ENCODE measurements at regions not wholly inside any gene's neighbourhood (a gene's known extent, or its start where the extent isn't known, plus 50 kb on each side); places are given as distances from the start of the nearest gene placed in this dataset.
A peak's percentile ranks its signal among the peaks of the same experiment; 100 is the strongest.

- Mint-ChIP-seq H3K27me3 (ENCODE audit: insufficient read depth, unreplicated experiment) (no peaks in the 10 kb centered on the region), H3K4me1 (ENCODE audit: insufficient read depth, unreplicated experiment) (peaks cover 6% of the 10 kb centered on the region), H3K4me3 (ENCODE audit: unreplicated experiment) (no peak overlapping the region), H3K9me3 (ENCODE audit: unreplicated experiment) (no peaks in the 10 kb centered on the region), H3K27ac (ENCODE audit: low read depth, unreplicated experiment) (no peak overlapping the region), H3K36me3 (ENCODE audit: insufficient read depth, unreplicated experiment) (no peaks in the 10 kb centered on the region)
- ChIA-PET POLR2A (no interaction called here), CTCF (interaction anchor here (0.7 kb wide), 2 partner anchors 888 to 1084 kb away, joined by 3 read pairs; no protein-coding TSS in a partner anchor)
- BruUV-seq (replicated peaks), result no TSS peak
- DNase-seq (ENCODE audit: unreplicated experiment), result no peak
- intact Hi-C loops (cut with micrococcal nuclease), result no loop called here
- TF ChIP-seq, protein P1, sequence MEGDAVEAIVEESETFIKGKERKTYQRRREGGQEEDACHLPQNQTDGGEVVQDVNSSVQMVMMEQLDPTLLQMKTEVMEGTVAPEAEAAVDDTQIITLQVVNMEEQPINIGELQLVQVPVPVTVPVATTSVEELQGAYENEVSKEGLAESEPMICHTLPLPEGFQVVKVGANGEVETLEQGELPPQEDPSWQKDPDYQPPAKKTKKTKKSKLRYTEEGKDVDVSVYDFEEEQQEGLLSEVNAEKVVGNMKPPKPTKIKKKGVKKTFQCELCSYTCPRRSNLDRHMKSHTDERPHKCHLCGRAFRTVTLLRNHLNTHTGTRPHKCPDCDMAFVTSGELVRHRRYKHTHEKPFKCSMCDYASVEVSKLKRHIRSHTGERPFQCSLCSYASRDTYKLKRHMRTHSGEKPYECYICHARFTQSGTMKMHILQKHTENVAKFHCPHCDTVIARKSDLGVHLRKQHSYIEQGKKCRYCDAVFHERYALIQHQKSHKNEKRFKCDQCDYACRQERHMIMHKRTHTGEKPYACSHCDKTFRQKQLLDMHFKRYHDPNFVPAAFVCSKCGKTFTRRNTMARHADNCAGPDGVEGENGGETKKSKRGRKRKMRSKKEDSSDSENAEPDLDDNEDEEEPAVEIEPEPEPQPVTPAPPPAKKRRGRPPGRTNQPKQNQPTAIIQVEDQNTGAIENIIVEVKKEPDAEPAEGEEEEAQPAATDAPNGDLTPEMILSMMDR (IDR thresholded peaks at IDR 0.05; ENCODE audit: unreplicated experiment), result no peak
Measured at GRCh38 chr17:70610161-70610560, 440.8 kb downstream of the KCNJ2 start.

DNA sequence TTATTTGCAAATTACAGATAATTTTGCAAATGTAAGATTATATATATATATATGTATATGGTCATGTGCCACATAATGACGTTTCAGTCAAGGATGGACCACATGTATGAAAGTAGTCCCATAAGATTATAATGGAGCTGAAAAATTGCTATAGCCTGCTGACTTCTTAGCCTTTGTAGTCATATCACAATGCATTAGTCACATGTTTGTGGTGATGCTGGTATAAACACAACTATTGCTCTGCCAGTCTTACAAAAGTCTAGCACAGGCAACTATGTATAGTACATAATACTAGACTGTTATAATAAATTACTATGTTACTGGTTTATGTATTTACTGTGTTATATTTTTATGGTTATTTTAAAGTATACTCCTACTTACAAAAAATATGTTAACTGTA, 444.3 kb downstream of the KCNJ2 start:
- Mint-ChIP-seq H3K4me3 (ENCODE audit: unreplicated experiment) (no peak overlapping the region), H3K27ac (ENCODE audit: low read depth, unreplicated experiment) (no peak overlapping the region), H3K36me3 (ENCODE audit: insufficient read depth, unreplicated experiment) (no peaks in the 10 kb centered on the region), H3K27me3 (ENCODE audit: insufficient read depth, unreplicated experiment) (no peaks in the 10 kb centered on the region), H3K4me1 (ENCODE audit: insufficient read depth, unreplicated experiment) (peaks cover 2% of the 10 kb centered on the region), H3K9me3 (ENCODE audit: unreplicated experiment) (no peaks in the 10 kb centered on the region)
- ChIA-PET POLR2A (no interaction called here), CTCF (no interaction called here)
- TF ChIP-seq, protein P1 (IDR thresholded peaks at IDR 0.05; ENCODE audit: unreplicated experiment), result no peak
- intact Hi-C loops (cut with micrococcal nuclease), result no loop called here
- no TSS peak for BruUV-seq (replicated peaks)
- DNase-seq (ENCODE audit: unreplicated experiment), result no peak

DNA sequence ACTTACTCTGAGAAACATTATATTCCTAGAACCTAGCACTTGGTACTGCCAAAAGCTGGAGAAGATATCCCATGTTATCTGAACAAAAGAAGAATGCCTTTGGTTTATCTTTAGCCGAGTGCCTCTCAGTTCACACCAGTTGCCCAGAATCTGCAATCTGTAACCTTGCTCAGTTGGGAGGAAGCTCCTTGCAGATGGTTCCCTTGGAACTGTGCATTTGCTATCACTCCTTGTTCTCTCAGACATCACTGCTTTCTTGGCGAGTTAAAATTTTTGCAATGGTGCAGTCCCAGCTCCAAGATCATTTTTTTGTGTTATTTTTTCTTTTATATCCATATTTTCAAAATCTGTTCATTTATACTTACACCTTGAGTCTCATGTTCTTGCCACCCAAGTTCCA, 446.5 kb downstream of the KCNJ2 start:
- Mint-ChIP-seq H3K4me1 (ENCODE audit: insufficient read depth, unreplicated experiment) (peaks cover 6% of the 10 kb centered on the region), H3K27ac (ENCODE audit: low read depth, unreplicated experiment) (no peak overlapping the region), H3K36me3 (ENCODE audit: insufficient read depth, unreplicated experiment) (no peaks in the 10 kb centered on the region), H3K27me3 (ENCODE audit: insufficient read depth, unreplicated experiment) (no peaks in the 10 kb centered on the region), H3K4me3 (ENCODE audit: unreplicated experiment) (no peak overlapping the region), H3K9me3 (ENCODE audit: unreplicated experiment) (no peaks in the 10 kb centered on the region)
- BruUV-seq (replicated peaks), result no TSS peak
- intact Hi-C loops (cut with micrococcal nuclease), result no loop called here
- TF ChIP-seq, protein P1 (IDR thresholded peaks at IDR 0.05; ENCODE audit: unreplicated experiment), result no peak
- CTCF ChIA-PET, result no interaction called here
- POLR2A ChIA-PET, result no interaction called here
- DNase-seq (ENCODE audit: unreplicated experiment), result no peak

GRCh38 chr17:70618641-70619040, 449.3 kb downstream of the KCNJ2 start:
- no TSS peak for BruUV-seq (replicated peaks)
- intact Hi-C loops (cut with micrococcal nuclease), result no loop called here
- POLR2A ChIA-PET, result no interaction called here
- Mint-ChIP-seq H3K4me1 (ENCODE audit: insufficient read depth, unreplicated experiment) (peaks cover 6% of the 10 kb centered on the region), H3K4me3 (ENCODE audit: unreplicated experiment) (no peak overlapping the region), H3K27ac (ENCODE audit: low read depth, unreplicated experiment) (peak overlapping the region; percentile 53), H3K27me3 (ENCODE audit: insufficient read depth, unreplicated experiment) (no peaks in the 10 kb centered on the region), H3K36me3 (ENCODE audit: insufficient read depth, unreplicated experiment) (no peaks in the 10 kb centered on the region), H3K9me3 (ENCODE audit: unreplicated experiment) (no peaks in the 10 kb centered on the region)
- TF ChIP-seq, protein P1 (IDR thresholded peaks at IDR 0.05; ENCODE audit: unreplicated experiment), result no peak
- DNase-seq (ENCODE audit: unreplicated experiment), result no peak
- CTCF ChIA-PET, result interaction anchor here (0.6 kb wide), 2 partner anchors 22 to 24 kb away, joined by 3 to 4 read pairs; no protein-coding TSS in a partner anchor

All from MCF 10A (cell line).